SK-N-MC (cell line): ENCODE measurements at regions not wholly inside any gene's neighbourhood (a gene's known extent, or its start where the extent isn't known, plus 50 kb on each side); places are given as distances from the start of the nearest gene placed in this dataset.

Experiments
- DNase-seq: peaks from one replicate; pipeline ENCODE4 v3.0.0-alpha.2; 2011; ENCODE audit warnings: low read depth, low spot score
- H3K27ac ChIP-seq: fragments of 200-600 bp; sonication (generic); 2 replicates; pipeline ENCODE4 v1.5.1; 2016; ENCODE audit warnings: mixed run types
- H3K36me3 ChIP-seq: fragments of 200-600 bp; sonication (generic); 2 replicates; pipeline ENCODE4 v1.6.1; 2017; ENCODE audit warnings: antibody characterized with exemption, low read length, mixed read lengths; ENCODE audit not compliant: insufficient read depth
- H3K4me3 ChIP-seq: fragments of 200-600 bp; sonication (generic); 2 replicates; pipeline ENCODE4 v1.5.1; 2016
- H3K9ac ChIP-seq: fragments of 200-600 bp; sonication (generic); 2 replicates; pipeline ENCODE4 v1.8.0; 2017; ENCODE audit warnings: mixed run types, mixed read lengths; ENCODE audit not compliant: insufficient read length
- H3K9me3 ChIP-seq: fragments of 200-600 bp; sonication (generic); 2 replicates; pipeline ENCODE4 v1.6.1; 2017; ENCODE audit warnings: low read depth, mild to moderate bottlenecking, antibody characterized with exemption, low read length, moderate library complexity, mixed read lengths
- EZH2 ChIP-seq: fragments of 200-600 bp; sonication (generic); IDR thresholded peaks from one replicate; pipeline ENCODE4 v1.6.1; 2017; ENCODE audit warnings: antibody characterized with exemption
- FOXP2 ChIP-seq: optimal IDR thresholded peaks from 2 replicates; pipeline ENCODE3; 2011; ENCODE audit warnings: mild to moderate bottlenecking, moderate library complexity; ENCODE audit not compliant: insufficient read depth; ENCODE audit errors: extremely low read length, control extremely low read depth
- POLR2AphosphoS5 ChIP-seq: IDR thresholded peaks from 2 replicates; pipeline ENCODE4 v1.6.1; 2012; ENCODE audit warnings: mild to moderate bottlenecking, low read depth, low read length, borderline replicate concordance

GRCh38 chr15:97652041-97652440 is 308.5 kb upstream of the ARRDC4 start:
- Histone ChIP-seq H3K9ac (no peak overlapping the region), H3K36me3 (no peaks in the 10 kb centered on the region), H3K9me3 (no peaks in the 10 kb centered on the region), H3K27ac (no peak overlapping the region), H3K4me3 (no peak overlapping the region)
- DNase-seq, result no peak
- TF ChIP-seq EZH2, result no peak
- TF ChIP-seq POLR2AphosphoS5, result no peak
- TF ChIP-seq FOXP2, result no peak

- H3K4me3 ChIP-seq, result no peak overlapping the region
- DNase-seq, result no peak
- no peak overlapping the region for H3K9ac ChIP-seq
Measured at GRCh38 chr15:97652700-97653167, 307.8 kb upstream of the ARRDC4 start.

GRCh38 chr15:97653896-97654295 is 306.6 kb upstream of the ARRDC4 start:
- no peak overlapping the region for H3K9ac ChIP-seq
- no peak for DNase-seq
- H3K4me3 ChIP-seq, result no peak overlapping the region
- H3K9me3 ChIP-seq, result no peaks in the 10 kb centered on the region
- H3K27ac ChIP-seq, result no peak overlapping the region
- H3K36me3 ChIP-seq, result no peaks in the 10 kb centered on the region
- TF ChIP-seq FOXP2 (no peak), EZH2 (no peak)

More at GRCh38 chr15:97652700-97653167, 307.8 kb upstream of the ARRDC4 start:
- Histone ChIP-seq H3K9me3 (no peaks in the 10 kb centered on the region), H3K36me3 (no peaks in the 10 kb centered on the region), H3K27ac (no peak overlapping the region)
- no peak for TF ChIP-seq FOXP2
- no peak for TF ChIP-seq POLR2AphosphoS5
- no peak for TF ChIP-seq EZH2

- DNase-seq, result no peak
- TF ChIP-seq FOXP2 (no peak), EZH2 (no peak)
- Histone ChIP-seq H3K36me3 (no peaks in the 10 kb centered on the region), H3K27ac (no peak overlapping the region), H3K4me3 (no peak overlapping the region), H3K9ac (no peak overlapping the region), H3K9me3 (no peaks in the 10 kb centered on the region)
Measured at GRCh38 chr15:97654481-97655076, 305.9 kb upstream of the ARRDC4 start.

- TF ChIP-seq FOXP2, result no peak
- no peak for TF ChIP-seq POLR2AphosphoS5
- TF ChIP-seq EZH2, result no peak
- Histone ChIP-seq H3K4me3 (no peak overlapping the region), H3K27ac (no peak overlapping the region), H3K9me3 (no peaks in the 10 kb centered on the region), H3K9ac (no peak overlapping the region), H3K36me3 (no peaks in the 10 kb centered on the region)
- no peak for DNase-seq
Measured at GRCh38 chr15:97661796-97662195, 298.7 kb upstream of the ARRDC4 start.

GRCh38 chr15:97672586-97672985 is 287.9 kb upstream of the ARRDC4 start:
- H3K9ac ChIP-seq, result no peak overlapping the region
- H3K27ac ChIP-seq, result no peak overlapping the region
- H3K36me3 ChIP-seq, result no peaks in the 10 kb centered on the region
- no peak for DNase-seq
- no peak for TF ChIP-seq POLR2AphosphoS5
- no peak for TF ChIP-seq EZH2
- TF ChIP-seq FOXP2, result no peak
- no peaks in the 10 kb centered on the region for H3K9me3 ChIP-seq
- no peak overlapping the region for H3K4me3 ChIP-seq

- Histone ChIP-seq H3K9me3 (no peaks in the 10 kb centered on the region), H3K36me3 (no peaks in the 10 kb centered on the region), H3K4me3 (no peak overlapping the region), H3K27ac (no peak overlapping the region), H3K9ac (no peak overlapping the region)
- no peak for DNase-seq
- TF ChIP-seq EZH2 (no peak), FOXP2 (no peak), POLR2AphosphoS5 (no peak)
Measured at GRCh38 chr15:97678656-97679055, 281.8 kb upstream of the ARRDC4 start.

GRCh38 chr15:97679106-97679688 is 281.3 kb upstream of the ARRDC4 start:
- H3K36me3 ChIP-seq, result no peaks in the 10 kb centered on the region
- no peak overlapping the region for H3K9ac ChIP-seq
- H3K4me3 ChIP-seq, result no peak overlapping the region
- no peak overlapping the region for H3K27ac ChIP-seq
- no peaks in the 10 kb centered on the region for H3K9me3 ChIP-seq
- TF ChIP-seq FOXP2, result no peak
- no peak for TF ChIP-seq EZH2
- TF ChIP-seq POLR2AphosphoS5, result no peak
- DNase-seq, result no peak
